Effector CD8-positive, alpha-beta T cell (primary cell): ENCODE measurements at regions not wholly inside any gene's neighbourhood (a gene's known extent, or its start where the extent isn't known, plus 50 kb on each side); places are given as distances from the start of the nearest gene placed in this dataset.

Experiments used
- DNase-seq: peaks from one replicate; lab custom pipeline; 2025; lab: John Stamatoyannopoulos, UW

DNA sequence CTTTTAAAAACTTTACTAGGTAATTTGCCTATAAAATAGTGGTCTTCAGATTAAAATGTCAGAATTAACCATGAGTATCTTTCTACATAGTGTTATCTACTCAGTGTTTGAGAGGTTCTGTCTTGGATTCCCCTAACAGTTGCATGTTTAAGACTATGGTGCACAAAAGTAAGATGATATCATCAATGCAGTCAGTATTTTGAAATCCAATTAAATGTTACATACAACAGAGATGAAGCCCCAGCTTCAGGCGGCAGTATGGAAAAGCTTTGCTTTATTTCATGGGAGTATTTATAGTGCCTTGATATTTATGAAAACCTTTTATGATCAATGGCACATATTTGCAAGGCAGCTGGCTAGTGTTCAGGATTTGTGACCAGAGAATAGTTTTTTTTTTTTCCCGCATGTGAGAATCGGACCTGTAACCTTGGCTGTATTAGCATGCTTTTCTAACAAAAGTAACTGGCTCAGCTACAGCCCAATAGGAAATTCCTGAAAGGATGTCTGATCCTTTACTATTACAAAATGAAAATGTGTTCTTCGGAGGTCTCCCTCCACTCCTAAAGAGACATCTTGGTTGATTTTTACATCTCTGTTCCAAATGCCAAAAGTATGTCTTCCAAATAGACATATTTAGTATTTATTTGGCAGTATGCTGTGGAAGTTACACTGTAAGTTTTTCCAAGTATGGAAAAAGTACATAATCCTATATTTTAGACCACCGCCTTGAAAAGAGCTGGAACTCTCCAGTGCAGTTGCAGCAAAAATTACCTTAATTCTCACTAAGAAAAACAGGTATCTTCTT is 319.3 kb upstream of the UBE2E3 start:
- DNase-seq: no peak

- DNase-seq: no peak
Measured at GRCh38 chr2:180660207-180660606, 320.2 kb upstream of the UBE2E3 start.

GRCh38 chr2:180657054-180657453 is 323.4 kb upstream of the UBE2E3 start:
- no peak for DNase-seq

GRCh38 chr2:180656455-180656847 is 324.0 kb upstream of the UBE2E3 start:
- no peak for DNase-seq

DNA sequence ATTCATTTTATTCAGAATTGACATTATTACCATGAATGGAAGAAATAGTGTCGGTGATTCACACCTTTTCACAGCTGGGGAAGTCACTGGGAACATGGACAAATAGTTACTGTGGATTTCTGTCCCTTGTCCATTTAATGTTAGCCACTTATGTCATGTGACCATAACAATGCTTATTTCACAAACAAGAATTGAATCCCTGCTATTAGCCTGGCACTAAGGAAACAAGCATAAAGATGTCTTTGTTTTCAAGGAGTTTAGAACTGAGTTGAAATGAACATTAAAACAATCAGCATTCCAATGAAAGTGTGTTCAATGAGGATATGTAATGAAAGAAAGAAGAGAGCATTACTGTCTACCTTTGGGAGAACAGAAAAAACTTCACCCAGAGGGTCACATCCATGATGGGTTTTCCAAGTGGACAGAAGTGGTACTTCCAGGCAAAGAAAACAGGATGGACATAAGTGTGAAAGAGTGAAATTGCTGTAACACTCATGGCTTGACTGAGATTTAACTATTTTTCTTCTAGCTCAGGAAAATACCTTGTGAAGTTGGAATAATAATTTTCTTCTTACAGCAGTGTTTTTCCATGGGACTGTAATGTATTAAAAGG is 324.5 kb upstream of the UBE2E3 start:
- no peak for DNase-seq

- no peak for DNase-seq
Measured at GRCh38 chr2:180655393-180655792, 325.0 kb upstream of the UBE2E3 start.

DNA sequence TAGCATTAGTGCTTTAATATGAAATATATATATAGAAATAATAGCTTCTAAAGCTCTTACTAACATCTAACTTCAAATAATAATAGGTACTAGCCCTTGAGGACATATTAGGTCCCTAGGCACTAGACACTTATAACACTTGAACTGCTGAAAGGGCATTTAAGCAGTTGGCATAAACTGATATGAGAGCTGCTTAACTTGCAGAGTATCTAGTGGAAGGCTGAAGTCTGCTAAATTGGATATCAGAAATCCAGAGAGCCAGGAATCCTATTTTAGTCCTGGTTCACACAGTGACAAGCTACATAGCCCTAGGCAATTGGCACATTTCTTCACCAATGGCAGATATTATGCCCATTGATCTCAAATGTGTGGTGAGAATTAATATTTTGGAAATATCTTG is 326.9 kb upstream of the UBE2E3 start:
- no peak for DNase-seq

GRCh38 chr2:180652794-180653193 is 327.6 kb upstream of the UBE2E3 start:
- no peak for DNase-seq

DNA sequence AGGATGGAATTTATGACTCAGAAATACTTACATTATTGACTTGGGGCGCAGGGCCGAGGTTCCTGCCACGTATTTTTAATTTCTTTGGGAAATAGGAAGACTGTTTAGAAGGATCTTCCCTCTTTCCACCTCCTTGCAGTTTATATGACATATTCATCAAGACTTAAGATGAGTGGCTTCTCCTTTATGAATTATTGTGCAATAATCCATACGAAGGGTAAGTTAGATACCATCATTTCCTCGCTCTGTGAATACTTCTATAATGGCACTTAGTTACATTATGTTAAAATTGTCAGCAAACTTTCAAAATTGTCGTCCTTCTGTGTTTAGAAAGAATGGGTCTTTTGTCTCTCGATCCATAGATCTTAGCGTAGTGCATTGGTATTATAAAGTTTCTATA is 328.8 kb upstream of the UBE2E3 start:
- no peak for DNase-seq

DNA sequence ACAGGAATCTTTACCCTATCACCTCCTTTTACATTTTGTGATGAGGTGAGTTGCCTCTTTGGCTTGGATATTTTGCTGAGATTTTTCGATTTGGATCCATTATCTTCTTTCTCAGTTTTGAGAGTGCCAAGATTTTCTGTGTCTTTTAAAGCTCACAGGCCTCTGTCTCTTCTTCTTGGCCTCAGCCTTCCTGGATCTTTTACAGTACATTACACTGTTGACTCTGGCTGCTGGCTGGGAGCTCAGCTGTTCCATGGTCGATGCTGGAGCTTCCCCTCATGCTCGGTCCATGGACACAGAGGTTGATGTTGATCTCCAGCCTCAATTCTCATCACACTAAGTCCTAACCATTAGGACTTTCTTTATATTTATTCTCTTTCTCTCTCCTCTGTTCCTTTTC is 332.8 kb upstream of the UBE2E3 start:
- DNase-seq: no peak

DNA sequence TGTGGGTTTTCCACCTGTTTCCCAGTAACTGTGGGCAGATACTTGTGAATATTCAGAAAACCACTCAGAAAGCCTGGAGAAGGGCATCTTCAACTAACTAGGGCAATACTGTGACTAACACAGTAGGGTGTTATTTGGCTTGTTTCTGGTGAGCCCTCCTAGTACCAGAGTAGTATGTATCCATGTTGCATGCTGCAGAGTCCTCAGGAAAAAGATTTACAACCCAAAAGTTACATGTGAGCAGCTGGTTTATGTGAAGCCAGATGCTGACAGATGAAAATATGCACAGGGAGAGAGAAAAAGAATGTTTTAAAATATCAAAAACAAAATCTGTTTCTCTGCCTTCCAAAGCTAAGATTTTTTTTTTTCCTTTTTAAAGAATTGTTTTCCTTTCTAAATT is 333.2 kb upstream of the UBE2E3 start:
- no peak for DNase-seq

- no peak for DNase-seq
Measured at GRCh38 chr2:180646756-180647155, 333.6 kb upstream of the UBE2E3 start.

DNA sequence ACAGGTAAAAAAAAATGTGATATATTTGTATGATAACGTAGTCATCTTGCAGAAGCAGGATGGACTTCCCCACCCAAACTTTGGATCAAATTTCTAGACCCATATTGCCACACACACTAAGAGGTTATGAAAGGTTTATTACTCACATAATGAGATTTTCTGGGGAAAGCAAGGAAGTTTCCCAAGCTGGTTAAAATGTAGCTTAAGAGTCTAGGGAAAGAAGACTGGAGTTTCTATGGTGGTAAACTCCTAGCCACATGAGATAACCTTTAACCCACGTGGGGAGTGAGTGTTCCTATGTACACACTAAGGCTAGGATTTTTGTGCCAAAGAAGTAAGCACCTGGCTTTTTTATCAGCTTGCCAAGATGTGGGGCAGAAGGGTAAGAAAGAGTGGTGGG is 335.7 kb upstream of the UBE2E3 start:
- DNase-seq: no peak

GRCh38 chr2:180630756-180631155 is 349.6 kb upstream of the UBE2E3 start:
- no peak for DNase-seq

GRCh38 chr2:180625006-180625844 is 355.2 kb upstream of the UBE2E3 start:
- no peak for DNase-seq

DNA sequence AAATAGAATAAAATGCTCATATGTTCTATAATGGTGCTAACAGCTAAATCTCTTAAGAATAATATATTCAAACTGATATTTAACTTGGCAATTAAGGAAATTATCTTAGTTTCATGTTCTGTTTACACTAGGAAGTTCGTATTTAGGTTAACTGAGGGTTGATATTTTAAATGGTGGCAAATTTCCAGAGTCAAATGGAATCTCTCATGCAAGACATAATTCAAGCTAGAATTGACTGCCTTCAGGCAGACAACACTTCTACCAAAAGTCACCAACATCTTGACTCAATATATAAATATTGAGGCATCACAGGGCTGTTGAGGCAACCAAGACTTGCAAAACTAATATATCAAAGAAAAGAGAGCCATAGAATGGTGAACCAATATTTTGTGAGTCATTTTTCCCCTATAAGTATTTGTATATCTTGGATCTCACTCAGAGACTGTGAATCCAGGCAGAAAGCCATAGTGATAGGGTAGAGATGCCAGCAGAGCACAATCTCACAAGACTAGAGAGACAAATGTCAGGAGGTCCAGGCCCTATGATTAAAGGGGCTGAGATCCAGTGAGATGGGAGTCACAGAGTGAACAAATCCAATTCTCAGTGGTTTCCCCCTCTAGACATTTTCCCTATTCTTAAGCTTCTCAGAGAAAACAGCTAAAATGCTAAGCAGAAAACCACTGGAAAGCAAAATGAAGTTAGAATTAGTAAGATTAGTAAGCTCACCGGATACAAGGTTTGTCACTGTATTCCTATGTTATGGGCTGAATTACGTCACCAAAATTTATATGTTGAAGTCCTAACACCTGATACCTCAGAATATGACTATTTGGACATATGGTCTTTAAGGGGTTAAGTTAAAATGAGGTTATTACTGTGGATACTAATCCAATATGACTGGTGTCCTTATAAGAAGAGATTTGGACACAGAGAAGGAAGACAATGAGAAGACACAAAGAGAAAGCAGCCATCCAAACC is 358.2 kb upstream of the UBE2E3 start:
- DNase-seq: no peak

- no peak for DNase-seq
Measured at GRCh38 chr2:180621366-180621765, 359.0 kb upstream of the UBE2E3 start.

DNA sequence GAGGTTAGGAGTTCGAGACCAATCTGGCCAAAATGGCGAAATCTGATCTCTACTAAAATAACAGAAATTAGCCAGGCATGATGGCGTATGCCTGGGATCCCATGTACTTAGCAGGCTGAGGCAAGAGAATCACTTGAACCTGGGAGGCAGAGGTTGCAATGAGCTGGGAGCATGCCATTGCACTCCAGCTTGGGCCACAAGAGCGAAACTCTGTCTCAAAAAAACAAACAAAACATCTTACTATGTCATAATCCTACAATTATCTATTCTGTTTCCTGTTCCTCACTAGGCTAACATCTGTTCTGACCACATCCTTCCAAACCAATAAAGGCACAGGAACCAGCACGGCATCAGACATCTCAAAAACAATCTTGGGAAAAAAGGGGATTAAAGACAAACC is 361.8 kb upstream of the UBE2E3 start:
- DNase-seq: no peak

- DNase-seq: no peak
Measured at GRCh38 chr2:180614776-180615175, 365.6 kb upstream of the UBE2E3 start.

DNA sequence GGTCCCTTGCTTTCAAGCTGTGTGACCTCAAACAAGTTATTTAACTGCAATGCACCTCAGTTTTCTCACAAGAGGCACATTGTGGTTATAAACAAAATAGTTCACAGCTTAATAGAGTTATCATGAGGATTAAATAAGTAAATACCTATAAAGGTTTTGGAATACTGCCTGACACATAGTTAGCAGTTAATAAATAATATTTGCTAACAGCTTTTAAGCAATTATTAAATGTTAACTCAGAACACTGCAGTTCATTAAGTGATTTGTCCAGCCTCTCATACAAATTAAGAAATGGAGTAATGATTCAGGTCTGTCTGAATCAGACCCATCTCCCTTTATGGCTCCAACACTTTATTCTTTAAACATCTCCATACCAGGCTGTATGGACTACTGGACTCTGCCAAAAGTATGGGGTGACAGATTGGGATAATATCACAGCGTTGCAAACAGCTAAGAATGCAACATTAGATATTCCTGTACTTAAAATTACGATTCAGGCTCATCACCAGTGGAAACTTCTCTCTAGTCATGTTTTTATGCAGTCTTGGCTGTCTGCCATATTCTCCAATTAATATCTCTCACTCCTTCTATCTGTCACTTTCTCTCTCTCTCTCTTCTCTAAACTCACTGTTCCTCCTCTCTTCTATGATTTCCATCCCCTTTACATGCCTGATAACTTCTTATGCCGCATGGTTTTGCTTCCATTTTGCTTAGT is 370.6 kb upstream of the UBE2E3 start:
- DNase-seq: no peak

DNA sequence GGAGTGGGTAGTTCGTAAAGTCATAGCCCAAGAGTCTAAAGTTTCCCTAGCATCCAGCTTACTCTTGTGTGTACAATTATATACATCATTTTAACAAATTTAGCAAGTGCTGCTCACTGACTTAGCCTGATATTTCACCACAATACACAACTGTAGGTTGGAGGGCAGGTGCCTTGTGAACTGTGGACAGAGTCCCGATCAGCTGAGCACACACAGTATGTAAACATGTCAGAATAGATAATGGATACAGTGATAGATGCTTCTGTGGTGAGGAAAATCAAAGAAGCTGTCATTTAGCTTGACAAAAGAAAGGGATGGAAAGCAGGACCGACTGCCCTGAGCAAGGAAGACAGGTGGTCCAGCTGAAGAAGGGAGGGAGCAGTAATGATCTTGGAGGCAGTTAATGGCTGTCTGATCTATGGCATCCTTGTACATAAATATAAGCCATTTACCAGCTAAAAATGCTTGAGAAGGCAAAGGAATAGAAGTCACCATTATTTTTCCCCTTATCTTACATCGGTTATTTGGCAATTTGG is 372.8 kb upstream of the UBE2E3 start:
- DNase-seq: no peak
